Activated CD4-positive, alpha-beta memory T cell treated with anti-CD3 and anti-CD28 coated beads, Interleukin-2, amount 10 ng/mL, durations not matched to agents 7 days and 5 days (primary cell): ENCODE measurements at regions not wholly inside any gene's neighbourhood (a gene's known extent, or its start where the extent isn't known, plus 50 kb on each side); places are given as distances from the start of the nearest gene placed in this dataset.

Experiments used
- CTCF ChIA-PET: fragments of 350-600 bp; sonication (Branson Sonifier 250); formaldehyde crosslinking; loops from one replicate; lab custom pipeline; 2021; ENCODE audit warnings: antibody characterized with exemption, inconsistent platforms; lab: Charles Lee
- POLR2A ChIA-PET: fragments of 350-600 bp; sonication (Branson Sonifier 250); formaldehyde crosslinking; loops from one replicate; lab custom pipeline; 2021; ENCODE audit warnings: antibody characterized with exemption; lab: Charles Lee
- DNase-seq: peaks from one replicate; pipeline ENCODE4 v3.0.0-alpha.2; 2020
- H3K27ac Mint-ChIP-seq: one replicate; pipeline ENCODE4 v1.8.0; 2021; ENCODE audit warnings: mild to moderate bottlenecking, mixed read lengths
- H3K27me3 Mint-ChIP-seq: one replicate; pipeline ENCODE4 v1.8.0; 2021; ENCODE audit warnings: mixed read lengths
- H3K36me3 Mint-ChIP-seq: one replicate; pipeline ENCODE4 v1.8.0; 2021; ENCODE audit warnings: low read depth, mixed read lengths
- H3K4me1 Mint-ChIP-seq: one replicate; pipeline ENCODE4 v1.8.0; 2021; ENCODE audit warnings: mixed read lengths
- H3K4me3 Mint-ChIP-seq: one replicate; pipeline ENCODE4 v1.8.0; 2021; ENCODE audit warnings: mild to moderate bottlenecking, mixed read lengths
- H3K9me3 Mint-ChIP-seq: one replicate; pipeline ENCODE4 v1.8.0; 2021; ENCODE audit warnings: mixed read lengths

- Mint-ChIP-seq H3K4me3 (no peak overlapping the region), H3K27ac (no peak overlapping the region), H3K36me3 (no peaks in the 10 kb centered on the region), H3K4me1 (no peaks in the 10 kb centered on the region), H3K27me3 (no peaks in the 10 kb centered on the region), H3K9me3 (no peaks in the 10 kb centered on the region)
- ChIA-PET POLR2A (no interaction called here), CTCF (no interaction called here)
- DNase-seq: peak; percentile 10
These were observed 162.5 kb downstream of the DLL1 start for GRCh38 chr6:170128346-170128745.

- Mint-ChIP-seq H3K27me3 (peaks cover 2% of the 10 kb centered on the region), H3K4me3 (no peak overlapping the region), H3K27ac (no peak overlapping the region), H3K9me3 (no peaks in the 10 kb centered on the region), H3K4me1 (no peaks in the 10 kb centered on the region), H3K36me3 (no peaks in the 10 kb centered on the region)
- ChIA-PET CTCF (no interaction called here), POLR2A (no interaction called here)
- DNase-seq: peak; percentile 11
These were observed 163.7 kb downstream of the DLL1 start for GRCh38 chr6:170127151-170127550.

DNA sequence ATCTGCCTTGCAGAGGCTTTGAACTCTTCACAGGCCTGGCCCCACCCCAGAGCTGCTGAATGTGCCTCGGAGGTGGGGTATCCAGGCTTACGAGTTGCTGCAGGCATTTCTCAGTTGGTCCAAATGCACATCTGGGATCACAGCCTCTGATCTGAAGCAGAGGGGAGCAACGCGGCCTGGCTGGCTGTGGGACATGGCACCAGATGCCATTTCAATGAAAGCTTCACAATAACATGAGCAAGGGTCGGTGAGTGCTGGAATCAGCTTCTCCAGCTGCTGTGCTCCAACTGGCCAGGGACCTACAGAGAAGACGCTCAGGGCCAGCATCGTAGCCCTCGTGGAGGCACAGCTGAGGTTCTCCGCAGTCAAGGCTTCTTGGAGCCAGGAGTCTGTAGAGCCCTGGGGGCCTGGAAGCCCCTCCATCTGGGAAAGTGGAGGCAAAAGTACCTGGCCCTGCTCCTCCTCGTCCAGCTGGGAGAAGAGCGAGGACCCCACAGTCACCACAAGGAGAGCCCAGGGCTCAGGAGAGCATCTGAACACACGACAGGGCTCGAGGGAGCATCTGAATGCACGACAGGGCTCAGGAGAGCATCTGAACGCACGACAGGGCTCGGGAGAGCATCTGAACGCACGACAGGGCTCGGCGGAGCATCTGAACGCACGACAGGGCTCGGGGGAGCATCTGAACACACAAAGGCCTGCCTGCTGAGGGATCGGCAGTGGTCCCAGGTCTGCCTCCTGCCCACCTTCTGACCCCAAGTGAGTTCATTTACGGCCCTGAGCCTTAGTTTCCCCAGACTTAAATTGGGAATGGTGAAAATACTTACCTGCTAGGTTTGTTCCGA, 165.2 kb downstream of the DLL1 start:
- peaks cover 6% of the 10 kb centered on the region for H3K9me3 Mint-ChIP-seq
- H3K4me1 Mint-ChIP-seq: no peaks in the 10 kb centered on the region
- POLR2A ChIA-PET: no interaction called here
- CTCF ChIA-PET: no interaction called here
- H3K36me3 Mint-ChIP-seq: peaks cover under 1% of the 10 kb centered on the region
- H3K4me3 Mint-ChIP-seq: no peak overlapping the region
- H3K27me3 Mint-ChIP-seq: peaks cover 8% of the 10 kb centered on the region
- no peak overlapping the region for H3K27ac Mint-ChIP-seq
- DNase-seq: peak; percentile 6

DNA sequence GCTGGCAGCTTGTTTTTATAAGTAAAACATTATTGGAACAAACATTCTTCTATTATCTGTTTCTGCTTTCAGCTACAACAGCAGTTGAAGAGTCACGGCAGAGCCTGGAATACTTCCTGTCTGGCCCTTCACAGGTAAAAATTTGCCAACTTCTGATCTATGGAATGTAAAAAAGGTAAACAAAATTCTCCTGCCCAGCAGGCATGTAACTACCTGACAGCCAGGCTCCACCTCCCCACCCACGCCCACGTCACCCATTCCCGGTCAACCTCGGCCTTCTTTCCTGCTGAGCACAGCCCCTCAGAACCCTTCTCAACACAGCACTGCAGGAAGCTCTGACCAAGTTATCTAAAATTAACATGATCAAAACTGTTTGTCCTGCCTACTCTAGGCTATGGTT, 166.0 kb downstream of the DLL1 start:
- Mint-ChIP-seq H3K4me1 (no peaks in the 10 kb centered on the region), H3K36me3 (peaks cover 6% of the 10 kb centered on the region), H3K27me3 (peaks cover 13% of the 10 kb centered on the region), H3K9me3 (peaks cover 14% of the 10 kb centered on the region), H3K4me3 (no peak overlapping the region), H3K27ac (no peak overlapping the region)
- peak; percentile 5 for DNase-seq
- ChIA-PET CTCF (no interaction called here), POLR2A (no interaction called here)

- ChIA-PET POLR2A (no interaction called here), CTCF (no interaction called here)
- Mint-ChIP-seq H3K4me3 (no peak overlapping the region), H3K36me3 (peaks cover 8% of the 10 kb centered on the region), H3K27me3 (peaks cover 16% of the 10 kb centered on the region), H3K9me3 (peaks cover 19% of the 10 kb centered on the region), H3K27ac (no peak overlapping the region), H3K4me1 (no peaks in the 10 kb centered on the region)
- no peak for DNase-seq
These were observed 166.7 kb downstream of the DLL1 start for GRCh38 chr6:170124150-170124549.

- H3K36me3 Mint-ChIP-seq: peaks cover 8% of the 10 kb centered on the region
- no peak overlapping the region for H3K27ac Mint-ChIP-seq
- POLR2A ChIA-PET: no interaction called here
- H3K4me1 Mint-ChIP-seq: no peaks in the 10 kb centered on the region
- CTCF ChIA-PET: no interaction called here
- DNase-seq: no peak
- H3K9me3 Mint-ChIP-seq: peaks cover 20% of the 10 kb centered on the region
- no peak overlapping the region for H3K4me3 Mint-ChIP-seq
- peaks cover 16% of the 10 kb centered on the region for H3K27me3 Mint-ChIP-seq
These were observed 168.2 kb downstream of the DLL1 start for GRCh38 chr6:170122651-170123050.

DNA sequence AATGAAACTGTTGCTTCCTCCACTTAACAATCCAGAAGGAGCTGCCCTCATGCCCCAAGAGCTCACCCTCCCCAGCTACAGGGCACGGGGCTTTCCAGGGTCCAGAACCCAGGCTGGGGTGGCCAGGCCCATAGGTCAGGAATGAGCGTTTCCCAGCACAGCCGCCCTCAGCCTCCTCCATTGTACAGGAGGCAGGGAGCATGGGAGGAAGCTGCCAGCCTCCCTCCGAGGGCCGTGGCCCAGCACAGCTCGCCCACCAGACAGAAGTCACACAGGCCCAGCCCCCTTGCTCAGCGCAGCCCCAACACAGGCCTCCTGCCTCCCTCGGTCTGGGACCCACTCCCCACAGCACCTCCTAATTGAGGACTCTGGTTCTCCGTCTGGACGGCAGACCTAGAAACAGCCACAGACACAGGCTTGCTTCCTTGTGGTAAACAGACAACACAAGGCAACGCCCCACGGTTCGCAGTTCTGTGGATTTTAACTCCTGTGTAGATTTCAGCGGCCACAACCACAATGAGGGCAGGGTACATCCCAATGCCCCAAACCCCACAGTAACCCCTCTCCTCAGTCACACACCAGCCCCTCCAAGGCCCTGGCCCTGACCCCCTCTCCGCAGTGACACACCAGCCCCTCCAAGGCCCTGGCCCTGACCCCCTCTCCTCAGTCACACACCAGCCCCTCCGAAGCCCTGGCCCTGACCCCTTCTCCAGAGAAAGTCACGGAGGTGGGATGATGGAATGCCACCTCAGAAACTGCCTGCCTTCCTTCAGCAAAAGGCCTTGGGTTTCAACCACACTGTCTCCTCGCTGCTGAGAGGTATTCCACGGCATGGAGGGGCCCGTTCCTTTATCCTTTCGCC, 173.5 kb downstream of the DLL1 start:
- H3K36me3 Mint-ChIP-seq: peaks cover 8% of the 10 kb centered on the region
- CTCF ChIA-PET: no interaction called here
- no peak overlapping the region for H3K4me3 Mint-ChIP-seq
- peaks cover 20% of the 10 kb centered on the region for H3K9me3 Mint-ChIP-seq
- no peaks in the 10 kb centered on the region for H3K4me1 Mint-ChIP-seq
- POLR2A ChIA-PET: no interaction called here
- H3K27ac Mint-ChIP-seq: no peak overlapping the region
- peaks cover 16% of the 10 kb centered on the region for H3K27me3 Mint-ChIP-seq
- DNase-seq: no peak

DNA sequence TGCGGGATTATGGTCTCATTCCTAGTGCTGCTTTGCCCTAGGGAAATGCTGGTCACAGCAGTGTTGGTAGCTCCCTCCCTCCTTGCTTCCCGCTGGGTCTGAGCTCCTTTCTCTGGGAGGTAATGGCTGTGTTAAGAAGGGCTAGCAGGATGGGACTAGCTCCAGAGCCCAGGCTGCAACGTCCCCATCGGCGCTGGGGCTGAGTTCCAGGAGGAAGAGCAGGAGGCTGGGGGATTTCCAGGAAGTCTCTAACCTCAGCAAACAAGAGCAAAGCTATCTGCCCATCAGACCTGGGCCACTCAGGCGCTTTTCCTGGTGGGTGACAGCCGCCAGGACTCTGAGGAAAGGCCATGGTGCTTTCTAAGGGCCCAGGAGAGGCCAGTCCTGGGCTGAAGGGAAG, 174.2 kb downstream of the DLL1 start:
- DNase-seq: no peak
- no peaks in the 10 kb centered on the region for H3K4me1 Mint-ChIP-seq
- CTCF ChIA-PET: no interaction called here
- no peak overlapping the region for H3K27ac Mint-ChIP-seq
- POLR2A ChIA-PET: no interaction called here
- peaks cover 14% of the 10 kb centered on the region for H3K27me3 Mint-ChIP-seq
- H3K36me3 Mint-ChIP-seq: peaks cover 8% of the 10 kb centered on the region
- peaks cover 18% of the 10 kb centered on the region for H3K9me3 Mint-ChIP-seq
- H3K4me3 Mint-ChIP-seq: no peak overlapping the region

GRCh38 chr6:170114956-170115855, 175.7 kb downstream of the DLL1 start:
- peaks cover 3% of the 10 kb centered on the region for H3K36me3 Mint-ChIP-seq
- ChIA-PET CTCF (interaction anchor here (0.6 kb wide), 1 partner anchor 112 kb away, joined by 3 read pairs; no protein-coding TSS in a partner anchor), POLR2A (no interaction called here)
- H3K4me1 Mint-ChIP-seq: no peaks in the 10 kb centered on the region
- peaks cover 6% of the 10 kb centered on the region for H3K27me3 Mint-ChIP-seq
- H3K4me3 Mint-ChIP-seq: no peak overlapping the region
- H3K9me3 Mint-ChIP-seq: peaks cover 9% of the 10 kb centered on the region
- DNase-seq: no peak
- H3K27ac Mint-ChIP-seq: no peak overlapping the region

- peaks cover 2% of the 10 kb centered on the region for H3K27me3 Mint-ChIP-seq
- H3K36me3 Mint-ChIP-seq: peaks cover 2% of the 10 kb centered on the region
- no peak for DNase-seq
- CTCF ChIA-PET: no interaction called here
- H3K4me1 Mint-ChIP-seq: no peaks in the 10 kb centered on the region
- peaks cover 2% of the 10 kb centered on the region for H3K9me3 Mint-ChIP-seq
- POLR2A ChIA-PET: no interaction called here
- H3K27ac Mint-ChIP-seq: no peak overlapping the region
- H3K4me3 Mint-ChIP-seq: no peak overlapping the region
These were observed 176.5 kb downstream of the DLL1 start for GRCh38 chr6:170114187-170114945.

GRCh38 chr6:170113141-170113540, 177.7 kb downstream of the DLL1 start:
- Mint-ChIP-seq H3K27me3 (peaks cover 2% of the 10 kb centered on the region), H3K4me1 (no peaks in the 10 kb centered on the region), H3K27ac (no peak overlapping the region), H3K9me3 (no peaks in the 10 kb centered on the region), H3K36me3 (no peaks in the 10 kb centered on the region), H3K4me3 (no peak overlapping the region)
- ChIA-PET POLR2A (no interaction called here), CTCF (no interaction called here)
- DNase-seq: no peak

DNA sequence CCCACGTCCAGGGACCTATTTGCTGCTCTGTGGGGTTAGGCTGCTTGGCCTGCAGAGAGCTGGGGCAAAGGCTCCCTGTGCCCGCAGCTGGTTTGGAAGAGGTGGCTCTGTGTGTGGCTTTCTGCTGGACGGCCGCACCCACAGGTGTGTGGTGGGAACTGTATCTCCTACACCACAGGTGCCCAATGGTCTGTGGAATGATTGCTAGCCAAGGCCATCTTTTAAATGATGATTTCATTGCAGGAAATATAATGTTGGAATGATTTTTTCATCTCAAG, 178.4 kb downstream of the DLL1 start:
- H3K36me3 Mint-ChIP-seq: no peaks in the 10 kb centered on the region
- H3K27ac Mint-ChIP-seq: no peak overlapping the region
- H3K4me1 Mint-ChIP-seq: no peaks in the 10 kb centered on the region
- H3K9me3 Mint-ChIP-seq: no peaks in the 10 kb centered on the region
- POLR2A ChIA-PET: no interaction called here
- H3K27me3 Mint-ChIP-seq: peaks cover 6% of the 10 kb centered on the region
- CTCF ChIA-PET: no interaction called here
- no peak overlapping the region for H3K4me3 Mint-ChIP-seq
- no peak for DNase-seq
